Stimulated activated CD4-positive, alpha-beta T cell treated with anti-CD3 and anti-CD28 coated beads, Interleukin-12 subunit alpha, Interleukin-12 subunit beta, amount 100 ng/mL, for 48 hours (primary cell): ENCODE measurements at regions not wholly inside any gene's neighbourhood (a gene's known extent, or its start where the extent isn't known, plus 50 kb on each side); places are given as distances from the start of the nearest gene placed in this dataset.

ENCODE experiments used
- DNase-seq, 3 donors: peaks; one replicate each; pipeline ENCODE4 v3.0.0-alpha.2; 2020; ENCODE audit warnings: low read depth in 2 of 3, low spot score in 1 of 3

DNA sequence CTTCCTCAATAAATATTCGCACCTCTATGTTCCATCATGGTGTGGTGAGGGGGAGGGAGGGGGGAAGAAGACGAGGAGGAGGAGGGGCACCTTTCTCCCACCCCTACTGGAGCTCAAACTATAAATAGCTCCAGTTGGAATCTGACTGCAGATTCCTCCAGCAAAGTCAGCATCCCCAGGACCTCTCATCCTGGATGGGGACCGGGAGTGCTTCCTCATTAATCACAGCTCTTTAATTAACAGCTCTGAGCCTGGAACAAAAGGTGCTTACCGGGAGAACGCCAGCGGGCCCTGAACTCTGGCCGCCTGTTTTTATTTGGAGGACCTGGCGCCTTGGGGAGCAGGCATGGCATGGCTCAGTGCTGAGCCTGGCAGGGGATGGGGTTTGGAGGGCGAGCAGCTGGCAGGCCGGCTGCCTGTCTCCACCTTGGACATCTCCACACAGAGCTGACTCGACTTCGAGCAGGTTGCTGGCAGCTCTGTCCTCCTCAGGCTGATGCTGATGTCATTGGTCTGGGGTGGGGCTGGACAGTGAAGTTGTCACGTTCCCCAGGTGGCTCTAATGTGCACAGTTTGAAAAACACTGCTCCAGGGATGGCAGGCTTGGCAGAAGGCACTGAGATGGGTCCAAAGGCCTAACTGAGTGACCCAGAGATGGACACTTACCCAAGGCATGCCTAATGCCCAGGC lies 180.4 kb downstream of the DHX35 start:
- DNase-seq: no peak

DNA sequence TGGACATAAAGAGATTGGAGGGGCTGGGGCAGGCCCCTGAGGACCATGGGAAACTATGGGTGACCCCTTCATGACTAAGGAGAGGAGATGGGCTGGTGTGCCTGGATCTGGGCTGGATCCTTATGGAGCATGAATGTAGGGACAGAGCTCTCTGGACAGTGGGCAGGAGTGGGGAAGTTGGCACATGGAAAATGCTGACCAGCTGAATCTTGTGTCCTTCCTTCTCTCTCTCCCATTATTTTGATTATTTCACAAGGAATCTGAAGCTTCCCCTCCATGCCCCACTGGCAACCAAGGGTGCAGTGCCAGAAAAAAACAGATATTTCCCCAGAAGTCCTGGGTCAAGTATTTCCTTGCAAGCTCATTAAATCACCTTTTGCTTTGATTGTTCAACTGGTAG lies 175.2 kb downstream of the DHX35 start:
- no peak for DNase-seq

DNA sequence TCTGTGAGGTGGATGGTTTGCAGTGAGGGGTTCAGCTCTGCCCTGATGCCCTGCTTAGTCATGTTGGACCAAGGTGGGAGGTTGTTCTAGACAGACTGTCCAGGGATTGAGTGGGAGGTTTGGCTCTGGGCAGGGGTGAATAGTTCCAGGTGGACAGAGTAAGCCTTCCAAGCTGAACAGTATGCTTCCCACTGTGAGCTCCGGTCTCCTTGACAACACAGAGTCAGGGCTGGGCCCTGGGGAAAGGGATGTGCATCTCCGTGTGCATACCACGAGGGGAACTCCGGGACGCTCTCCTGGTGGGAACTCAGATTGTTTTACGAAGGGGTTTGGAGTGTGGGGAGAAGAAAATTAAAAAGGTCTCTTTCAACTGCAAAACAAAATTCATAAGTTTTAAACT lies 174.7 kb downstream of the DHX35 start:
- DNase-seq: no peak

DNA sequence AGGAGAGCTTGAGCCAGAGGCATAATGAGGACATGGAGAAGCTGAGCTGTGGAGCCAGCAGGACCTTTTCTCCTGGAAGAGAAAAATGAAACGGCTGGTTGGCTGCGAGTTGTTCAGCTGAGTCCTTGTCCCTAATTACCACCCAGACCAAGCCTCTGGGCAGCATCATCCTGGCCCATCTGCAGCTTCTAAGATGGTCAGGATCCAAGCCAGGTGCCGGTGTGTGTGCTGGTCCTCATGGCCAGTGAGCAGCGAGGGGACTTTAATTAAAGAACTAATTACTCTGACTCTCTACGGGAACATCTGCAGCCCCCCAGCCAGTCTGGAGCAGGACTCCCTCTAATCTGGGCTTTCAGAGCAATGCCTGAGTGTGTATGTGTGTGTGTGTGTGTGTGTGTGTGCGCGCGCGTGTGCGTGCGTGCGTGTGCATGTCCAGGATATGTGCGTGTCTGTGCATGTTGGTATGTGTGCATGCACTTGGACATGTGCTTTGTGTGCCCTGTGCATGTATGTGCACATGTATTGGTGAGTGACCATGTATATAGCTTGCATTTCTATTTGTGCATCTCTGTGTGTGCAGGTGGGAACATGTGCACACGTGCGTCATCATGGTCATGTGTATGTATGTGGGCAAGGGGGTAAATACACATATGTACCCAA lies 173.9 kb downstream of the DHX35 start:
- no peak for DNase-seq

DNA sequence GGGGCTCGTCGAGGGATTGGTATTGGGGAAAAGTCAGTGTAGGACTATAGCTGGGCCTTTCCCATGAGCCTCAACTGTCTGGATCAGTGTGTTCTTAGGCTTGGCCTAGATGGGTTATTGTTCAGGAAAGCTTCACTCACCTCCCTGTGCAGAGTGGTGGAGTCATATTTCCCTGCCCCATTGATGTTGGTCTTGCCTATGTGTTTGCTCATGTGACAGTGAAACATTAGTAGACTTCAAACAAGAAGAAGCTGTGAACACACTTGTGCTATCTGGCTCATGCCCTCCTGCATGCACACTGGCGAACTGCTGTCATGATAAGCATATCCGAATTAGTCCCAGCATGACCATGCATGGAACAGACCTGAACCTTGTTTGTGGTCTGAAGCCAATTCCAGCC lies 171.1 kb downstream of the DHX35 start:
- no peak for DNase-seq

DNA sequence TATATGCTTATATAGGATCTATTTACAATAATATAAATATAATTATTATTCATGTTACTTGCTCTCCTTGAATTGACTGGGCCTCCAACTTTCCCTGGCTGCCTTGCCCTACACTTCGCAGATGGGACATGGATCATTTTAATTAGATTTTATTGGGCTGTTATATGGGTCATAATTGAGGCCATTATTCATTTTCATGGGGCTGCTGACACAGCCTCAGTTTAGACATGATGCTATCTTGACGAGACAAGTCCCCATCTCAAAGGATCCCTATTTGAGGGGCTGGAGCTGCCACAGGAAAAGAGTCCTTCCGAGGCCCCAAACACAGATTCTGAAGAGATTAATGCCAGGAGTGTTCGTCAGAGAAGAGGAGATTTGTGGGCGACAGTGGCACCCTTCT lies 170.4 kb downstream of the DHX35 start:
- no peak for DNase-seq

DNA sequence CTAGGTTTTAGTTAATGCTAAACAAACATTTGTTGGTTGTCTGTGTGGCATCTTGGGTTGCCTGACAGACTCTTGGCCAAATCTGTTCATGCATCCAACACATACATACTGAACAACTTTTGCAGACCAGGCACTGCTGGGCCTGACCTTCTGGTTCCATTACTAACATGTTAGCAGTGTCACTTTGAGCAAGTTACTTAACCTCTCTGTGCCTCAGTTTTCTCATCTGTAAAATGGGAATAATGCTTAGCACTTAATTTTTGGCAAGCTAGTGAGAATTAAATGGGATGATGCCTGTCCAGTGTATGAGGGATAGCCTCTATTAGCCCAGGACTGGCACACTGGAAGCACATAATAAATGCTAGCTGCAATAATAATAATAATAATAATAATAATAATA lies 169.9 kb downstream of the DHX35 start:
- DNase-seq: no peak

DNA sequence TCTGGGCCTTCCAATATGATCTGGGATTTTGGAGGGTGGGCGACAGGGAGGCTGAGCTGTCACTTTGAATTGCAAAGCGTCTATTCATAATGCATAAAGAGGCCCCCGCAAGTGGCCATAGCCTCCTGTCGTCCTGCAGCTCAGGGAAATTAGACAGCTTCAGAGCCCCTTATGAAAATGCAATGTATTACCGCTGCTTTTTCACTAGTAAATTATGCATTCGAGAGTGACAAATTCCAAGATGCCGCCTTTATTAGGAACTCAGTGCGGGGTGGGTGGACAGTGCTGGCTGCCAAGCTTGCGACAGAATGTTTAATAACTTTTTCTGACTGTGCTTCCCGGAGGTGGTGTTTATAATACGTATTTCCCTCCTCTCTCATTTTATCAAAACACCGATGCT lies 168.5 kb downstream of the DHX35 start:
- DNase-seq: no peak

DNA sequence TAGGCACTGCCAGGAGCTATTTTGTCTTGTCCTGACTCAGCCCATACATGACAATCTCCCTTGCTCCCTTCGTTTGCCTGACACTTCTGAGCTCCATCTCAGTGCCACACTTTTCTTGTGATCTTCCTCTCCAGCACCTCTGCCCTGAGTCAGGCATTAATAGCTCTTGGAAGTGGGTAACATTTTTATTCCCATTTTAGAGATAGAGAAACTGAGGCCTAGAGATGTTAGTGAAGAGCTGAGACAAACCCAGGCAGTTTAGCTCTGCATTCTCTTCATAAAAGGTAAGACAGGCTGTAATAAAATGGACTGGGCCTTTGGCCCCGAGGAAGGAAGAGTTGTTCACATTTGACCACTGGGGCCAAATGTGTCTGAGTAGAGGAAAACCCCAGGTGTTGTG lies 167.4 kb downstream of the DHX35 start:
- DNase-seq: no peak

DNA sequence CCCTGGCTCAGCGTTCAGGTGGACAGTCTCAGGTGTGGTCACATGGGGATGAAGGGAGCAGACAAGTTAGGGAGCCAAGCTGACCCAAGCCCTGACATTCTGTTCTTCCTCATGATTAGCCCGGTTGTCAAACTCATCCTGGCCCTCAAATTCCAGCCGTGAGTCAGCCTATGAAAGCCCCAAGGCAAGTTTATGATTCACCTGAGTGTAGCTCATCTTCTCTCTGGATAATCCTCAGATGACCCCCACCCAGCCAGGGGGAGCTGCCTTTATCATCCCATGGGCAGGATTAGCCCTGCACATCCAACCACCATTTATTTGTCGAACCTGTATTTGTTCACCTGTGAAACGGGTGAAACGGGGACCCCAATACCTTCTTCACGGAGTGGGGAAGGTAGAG lies 161.9 kb downstream of the DHX35 start:
- no peak for DNase-seq

DNA sequence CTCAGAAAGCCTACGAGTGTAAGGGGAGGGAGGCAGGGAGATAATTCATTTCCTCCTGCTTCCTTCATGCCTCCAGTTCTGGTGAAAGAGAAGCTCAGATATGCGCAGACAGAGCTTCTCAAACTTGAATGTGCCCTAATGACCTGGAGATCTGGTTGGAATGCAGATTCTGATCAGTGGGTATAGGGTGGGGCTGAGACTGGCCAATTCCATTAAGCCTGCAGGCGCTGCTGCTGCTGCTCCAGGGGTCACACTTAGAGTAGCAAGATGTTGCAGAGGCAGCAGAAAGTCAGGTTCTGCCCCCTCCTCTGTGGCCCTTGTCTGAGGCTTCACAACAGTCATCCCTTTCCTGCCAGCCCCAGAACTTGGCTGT lies 161.0 kb downstream of the DHX35 start:
- no peak for DNase-seq

DNA sequence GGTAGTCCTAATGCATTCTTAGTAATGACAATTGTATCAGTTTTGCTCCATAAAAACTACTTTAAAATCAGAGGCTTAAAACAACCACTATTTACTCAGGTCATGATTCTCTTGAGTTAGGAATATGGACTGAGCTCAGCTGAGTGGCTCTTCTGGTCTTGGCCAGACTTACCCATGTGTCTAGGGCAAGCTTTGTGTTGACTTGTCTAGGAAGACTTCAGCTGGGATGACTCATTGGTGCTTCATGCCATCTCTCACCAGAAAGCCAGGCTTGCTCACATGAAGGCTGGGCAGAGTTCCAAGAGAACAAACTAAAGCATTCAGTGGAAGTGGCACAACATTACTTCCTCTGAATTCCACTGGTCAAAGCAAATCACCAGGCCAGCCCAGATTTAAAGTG lies 155.3 kb downstream of the DHX35 start:
- DNase-seq: no peak

DNA sequence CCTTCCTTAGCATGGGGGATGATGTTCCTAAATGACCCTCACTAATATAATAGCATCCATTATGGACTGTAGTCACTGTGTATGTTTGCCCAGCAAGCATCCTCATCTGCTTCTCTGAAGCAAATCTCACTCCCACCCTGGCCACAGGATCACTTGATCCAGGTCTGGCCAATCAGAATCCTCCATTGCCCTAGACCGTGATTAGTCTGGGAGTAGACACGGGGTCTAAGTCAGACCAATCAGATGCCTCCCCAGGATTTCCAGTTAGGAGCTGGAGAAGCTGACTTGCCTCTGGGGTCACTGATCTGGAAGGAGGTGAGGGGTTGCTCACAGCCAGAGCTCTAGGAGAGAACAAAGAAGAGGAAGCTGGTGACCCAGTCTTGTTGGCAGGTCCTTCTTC lies 153.9 kb downstream of the DHX35 start:
- no peak for DNase-seq

DNA sequence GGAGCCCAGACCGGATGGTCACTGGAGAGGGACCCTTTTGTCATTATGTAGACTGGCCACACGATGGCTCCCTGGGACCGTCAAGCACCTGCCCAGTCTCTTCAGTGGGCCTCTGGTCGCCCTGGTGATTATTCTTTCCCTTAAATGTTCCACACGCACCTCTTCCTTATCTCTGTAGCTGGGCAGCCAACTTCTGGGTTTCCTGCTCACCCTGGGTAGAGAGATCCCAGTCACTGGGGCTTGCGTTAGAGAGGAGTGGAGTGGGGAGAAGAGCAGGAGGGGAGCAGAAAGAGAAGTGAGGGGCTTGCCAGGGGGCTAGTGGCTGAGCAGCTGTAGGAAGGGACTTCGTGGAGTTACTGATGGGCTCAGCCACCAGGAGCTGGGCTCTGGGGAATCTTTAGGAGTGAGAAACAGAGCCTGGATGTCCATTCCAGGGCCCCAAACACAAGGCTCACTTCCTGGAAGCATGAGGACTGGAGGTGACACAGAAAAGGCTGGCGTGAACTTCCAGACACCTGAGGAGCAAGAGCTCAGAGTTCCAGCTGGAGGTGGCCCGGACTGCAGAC lies 150.1 kb downstream of the DHX35 start:
- peak in 2 of 3 donors; percentile 2 to 5 for DNase-seq

DNA sequence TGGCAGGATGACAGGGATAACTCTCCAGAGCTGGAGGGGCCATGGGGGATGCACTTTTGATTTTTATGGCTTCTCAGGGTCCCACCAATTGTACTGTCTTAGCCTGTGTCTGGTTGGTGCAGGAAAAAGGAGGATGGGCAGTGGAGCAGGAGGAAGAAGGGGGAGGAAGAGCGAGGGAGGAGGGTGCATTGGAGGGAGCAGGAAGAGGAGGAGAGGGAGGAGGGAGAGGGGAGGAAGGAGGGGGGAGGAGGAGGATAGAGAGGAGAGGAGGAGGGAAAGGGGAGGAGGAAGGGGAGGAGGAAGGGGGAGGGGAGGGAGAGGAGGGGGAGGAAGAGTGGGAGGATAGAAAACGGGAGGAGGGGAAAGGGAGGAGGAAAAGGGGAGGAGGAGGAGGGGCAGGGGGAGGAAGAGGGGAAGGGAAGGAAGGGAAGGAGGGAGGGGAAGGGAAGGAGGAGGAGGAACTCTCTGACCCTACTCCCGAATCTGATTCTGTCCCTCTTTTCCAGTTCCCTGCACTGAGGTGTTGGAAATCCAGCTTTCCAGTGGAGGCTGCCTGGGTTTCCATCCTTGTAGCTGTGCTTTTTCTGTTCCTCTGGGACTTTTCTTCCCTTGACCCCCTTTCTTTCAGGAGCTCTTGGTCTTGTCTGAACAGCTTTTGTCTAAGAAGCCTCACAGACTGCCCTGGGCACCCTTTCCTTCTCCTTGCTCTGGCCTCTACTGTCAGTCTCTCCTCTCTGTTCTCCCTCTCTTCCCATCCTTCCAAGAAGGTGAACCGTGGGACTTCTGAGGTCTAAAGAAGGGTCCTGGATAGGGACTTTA lies 149.4 kb downstream of the DHX35 start:
- no peak for DNase-seq

DNA sequence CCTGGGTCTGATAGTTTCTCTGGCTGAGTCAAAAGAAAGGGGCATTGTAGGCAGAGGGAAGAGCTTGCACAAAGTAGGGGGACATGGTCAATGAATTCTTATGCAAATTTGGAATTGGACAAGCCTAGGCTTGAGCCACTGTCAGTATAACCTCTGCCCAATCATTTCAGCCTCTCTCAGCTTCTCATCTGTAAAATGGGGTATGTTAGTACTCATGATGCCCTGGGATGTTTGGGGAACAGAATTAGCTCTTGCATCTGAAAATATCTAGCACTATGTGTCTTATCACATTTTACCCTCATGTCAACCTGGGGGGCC lies 148.6 kb downstream of the DHX35 start:
- no peak for DNase-seq

DNA sequence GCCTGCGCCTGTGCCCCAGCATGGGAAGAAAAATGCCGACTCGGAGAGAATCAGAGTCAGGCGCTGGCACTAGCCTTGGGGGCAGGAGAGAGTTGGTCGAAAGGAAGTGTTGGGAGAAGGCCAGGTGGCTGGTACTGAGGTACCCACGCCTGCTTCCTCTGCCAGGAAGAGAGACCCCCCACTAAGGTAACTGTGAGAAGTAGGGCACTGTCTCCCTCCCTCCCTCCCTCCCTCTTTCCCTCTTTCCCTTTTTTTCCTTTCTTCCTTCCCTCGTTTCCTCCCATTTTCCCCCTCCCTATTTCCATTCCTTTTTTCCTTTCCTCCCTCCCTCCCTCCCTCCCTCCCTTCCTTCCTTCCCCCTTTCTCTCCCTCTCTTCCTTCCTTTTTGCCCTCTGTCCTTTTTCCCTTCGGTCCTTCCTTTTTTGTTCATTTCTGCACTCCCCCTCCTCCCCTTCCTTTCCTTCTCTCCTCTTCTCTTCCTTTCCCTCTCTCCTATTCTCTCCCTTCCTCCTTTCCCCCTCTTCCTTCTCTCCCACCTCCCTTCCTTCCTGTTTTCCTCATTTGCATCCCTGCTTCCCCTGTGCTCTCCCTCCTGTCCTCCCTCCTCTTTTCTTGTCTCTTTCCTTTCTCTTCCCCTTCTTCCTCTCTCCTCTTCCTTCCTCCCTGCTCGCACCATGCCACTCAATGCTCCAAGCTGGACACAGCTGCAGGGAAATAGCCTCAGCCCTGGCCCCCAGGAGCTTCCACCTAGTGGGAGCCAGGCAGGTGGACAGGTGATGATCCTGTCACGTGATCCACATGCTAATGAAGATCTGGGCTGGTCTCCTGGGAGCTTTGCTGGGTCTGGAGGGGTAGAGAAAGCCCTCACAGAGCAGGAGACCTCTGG lies 148.0 kb downstream of the DHX35 start:
- no peak for DNase-seq

DNA sequence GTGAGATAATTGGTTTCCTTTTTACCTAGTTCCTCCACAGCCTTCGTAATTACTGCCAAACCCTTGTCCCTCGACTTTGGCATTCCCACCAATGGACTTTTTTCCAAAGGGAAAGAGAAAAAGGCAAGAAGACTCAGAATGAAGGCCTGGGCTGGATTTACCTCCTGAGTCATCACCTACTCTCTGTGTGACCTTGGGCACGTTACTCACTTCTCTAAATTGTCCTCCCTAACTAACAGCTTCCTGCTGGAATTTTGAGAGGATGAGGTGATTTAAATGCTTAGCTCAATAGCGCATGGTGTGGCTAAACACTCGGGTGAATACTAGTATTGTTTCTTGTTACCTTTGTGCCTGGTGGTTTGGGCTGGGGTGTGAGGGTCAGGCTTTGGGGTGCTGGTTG lies 146.6 kb downstream of the DHX35 start:
- DNase-seq: no peak

DNA sequence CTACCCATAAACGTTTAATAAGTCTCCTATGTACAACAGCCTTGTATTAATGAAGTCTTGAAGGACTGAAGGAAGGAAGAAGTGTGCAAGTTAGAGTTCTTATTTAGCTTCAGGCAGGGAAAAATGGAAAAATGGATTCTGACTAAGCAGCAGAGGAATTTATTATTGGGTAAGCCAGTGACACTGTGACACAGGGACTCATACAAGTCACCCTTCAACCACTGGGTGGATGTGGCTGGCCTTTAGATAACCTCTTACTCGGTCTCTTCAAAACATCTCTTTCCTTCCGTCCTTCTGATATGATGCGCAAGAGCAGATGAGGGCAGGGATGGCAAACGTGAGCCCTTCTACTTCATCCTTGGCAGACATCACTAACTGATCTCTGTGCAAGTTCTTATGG lies 145.6 kb downstream of the DHX35 start:
- DNase-seq: no peak

DNA sequence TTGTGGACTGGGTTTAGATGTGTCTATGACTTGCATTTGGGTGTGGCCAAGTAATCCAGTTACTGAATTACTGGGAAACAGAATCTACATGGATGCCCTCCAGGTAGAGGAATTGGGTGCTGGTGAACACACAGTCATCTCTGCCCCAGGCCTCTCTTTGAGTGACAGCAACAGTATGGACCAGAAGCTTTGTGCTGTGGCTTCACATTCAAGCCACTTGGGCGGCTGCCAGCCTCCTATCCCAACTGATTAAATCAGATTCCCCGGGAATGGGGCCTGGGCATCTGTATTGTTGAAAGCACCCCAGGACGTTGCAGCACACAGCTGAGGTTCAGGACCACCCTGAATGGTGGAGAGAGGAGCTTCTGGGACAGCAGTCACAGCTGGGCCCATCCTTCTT lies 144.6 kb downstream of the DHX35 start:
- DNase-seq: no peak

DNA sequence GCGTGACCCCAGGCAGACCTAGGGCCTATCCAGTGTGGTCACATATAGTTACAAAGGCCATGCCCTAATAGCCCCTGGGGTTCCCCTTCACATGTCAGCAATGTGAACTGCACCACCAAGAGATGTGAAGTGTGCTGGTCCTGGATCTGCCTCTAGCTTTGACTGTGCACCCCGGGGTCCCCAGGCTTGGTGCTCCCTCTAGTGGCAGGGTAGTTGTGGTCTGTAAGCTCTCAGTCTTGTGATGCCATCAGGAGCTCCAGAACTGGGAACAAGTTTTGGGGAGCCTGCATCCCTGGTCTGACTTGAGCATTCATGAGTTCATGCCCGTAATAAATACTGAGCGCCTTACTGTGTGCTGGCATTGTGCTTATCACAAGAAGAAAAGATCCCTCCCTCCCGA lies 143.4 kb downstream of the DHX35 start:
- peak in 1 of 3 donors; percentile 3 for DNase-seq
